ENCODE measurements at regions not wholly inside any gene's neighbourhood (a gene's known extent, or its start where the extent isn't known, plus 50 kb on each side); places are given as distances from the start of the nearest gene placed in this dataset.
"Not testable (repeated sequence)": the region's sequence is repeated elsewhere in the genome, so short reads cannot be mapped to it uniquely, and the experiment has no call there.

- H3K27me3 Mint-ChIP-seq; intact Hi-C loops (cut with micrococcal nuclease); DNase-seq; H3K36me3 Mint-ChIP-seq (ENCODE audit: low read depth); H3K4me3 Mint-ChIP-seq; H3K4me1 Mint-ChIP-seq; H3K9me3 Mint-ChIP-seq; H3K27ac Mint-ChIP-seq: not testable (repeated sequence)
These were observed 787.4 kb upstream of the ACO1 start for GRCh38 chr9:31597086-31597485.

GRCh38 chr9:31597977-31598376 lies 786.5 kb upstream of the ACO1 start:
- Mint-ChIP-seq H3K9me3 (no peaks in the 10 kb centered on the region), H3K36me3 (ENCODE audit: low read depth) (no peaks in the 10 kb centered on the region), H3K4me3 (no peak overlapping the region), H3K27ac (no peak overlapping the region), H3K4me1 (no peaks in the 10 kb centered on the region), H3K27me3 (no peaks in the 10 kb centered on the region)
- DNase-seq = no peak
- intact Hi-C loops (cut with micrococcal nuclease) = no loop called here

- Mint-ChIP-seq H3K36me3 (ENCODE audit: low read depth) (no peaks in the 10 kb centered on the region), H3K27me3 (no peaks in the 10 kb centered on the region), H3K4me1 (no peaks in the 10 kb centered on the region), H3K27ac (no peak overlapping the region), H3K4me3 (no peak overlapping the region), H3K9me3 (no peaks in the 10 kb centered on the region)
- intact Hi-C loops (cut with micrococcal nuclease) = no loop called here
- DNase-seq = no peak
These were observed 782.8 kb upstream of the ACO1 start for GRCh38 chr9:31601666-31602065.

- H3K27me3 Mint-ChIP-seq = no peaks in the 10 kb centered on the region
- no peak overlapping the region for H3K27ac Mint-ChIP-seq
- H3K4me1 Mint-ChIP-seq = no peaks in the 10 kb centered on the region
- intact Hi-C loops (cut with micrococcal nuclease) = no loop called here
- DNase-seq = no peak
- no peaks in the 10 kb centered on the region for H3K9me3 Mint-ChIP-seq
- no peaks in the 10 kb centered on the region for H3K36me3 Mint-ChIP-seq (ENCODE audit: low read depth)
- H3K4me3 Mint-ChIP-seq = no peak overlapping the region
These were observed 779.9 kb upstream of the ACO1 start for GRCh38 chr9:31604531-31604930.

GRCh38 chr9:31605164-31605563 lies 779.3 kb upstream of the ACO1 start:
- no peak overlapping the region for H3K4me3 Mint-ChIP-seq
- intact Hi-C loops (cut with micrococcal nuclease) = no loop called here
- H3K36me3 Mint-ChIP-seq (ENCODE audit: low read depth) = no peaks in the 10 kb centered on the region
- no peaks in the 10 kb centered on the region for H3K27me3 Mint-ChIP-seq
- H3K9me3 Mint-ChIP-seq = no peaks in the 10 kb centered on the region
- H3K4me1 Mint-ChIP-seq = no peaks in the 10 kb centered on the region
- DNase-seq = no peak
- H3K27ac Mint-ChIP-seq = no peak overlapping the region

- H3K4me3 Mint-ChIP-seq = no peak overlapping the region
- no peak for DNase-seq
- H3K27me3 Mint-ChIP-seq = no peaks in the 10 kb centered on the region
- no peaks in the 10 kb centered on the region for H3K4me1 Mint-ChIP-seq
- no peaks in the 10 kb centered on the region for H3K36me3 Mint-ChIP-seq (ENCODE audit: low read depth)
- intact Hi-C loops (cut with micrococcal nuclease) = no loop called here
- no peak overlapping the region for H3K27ac Mint-ChIP-seq
- H3K9me3 Mint-ChIP-seq = no peaks in the 10 kb centered on the region
These were observed 777.8 kb upstream of the ACO1 start for GRCh38 chr9:31606678-31607077.

GRCh38 chr9:31608416-31608815 lies 776.0 kb upstream of the ACO1 start:
- Mint-ChIP-seq H3K27me3 (no peaks in the 10 kb centered on the region), H3K4me3 (no peak overlapping the region), H3K27ac (no peak overlapping the region), H3K36me3 (ENCODE audit: low read depth) (no peaks in the 10 kb centered on the region), H3K9me3 (no peaks in the 10 kb centered on the region), H3K4me1 (no peaks in the 10 kb centered on the region)
- no peak for DNase-seq
- intact Hi-C loops (cut with micrococcal nuclease) = no loop called here

- no peaks in the 10 kb centered on the region for H3K27me3 Mint-ChIP-seq
- DNase-seq = no peak
- intact Hi-C loops (cut with micrococcal nuclease) = no loop called here
- no peak overlapping the region for H3K4me3 Mint-ChIP-seq
- H3K27ac Mint-ChIP-seq = no peak overlapping the region
- H3K36me3 Mint-ChIP-seq (ENCODE audit: low read depth) = no peaks in the 10 kb centered on the region
- H3K4me1 Mint-ChIP-seq = no peaks in the 10 kb centered on the region
- H3K9me3 Mint-ChIP-seq = no peaks in the 10 kb centered on the region
These were observed 775.6 kb upstream of the ACO1 start for GRCh38 chr9:31608881-31609280.

GRCh38 chr9:31612336-31613030 lies 772.0 kb upstream of the ACO1 start:
- Mint-ChIP-seq H3K36me3 (ENCODE audit: low read depth) (no peaks in the 10 kb centered on the region), H3K9me3 (no peaks in the 10 kb centered on the region), H3K27ac (no peak overlapping the region), H3K4me1 (no peaks in the 10 kb centered on the region), H3K4me3 (no peak overlapping the region), H3K27me3 (no peaks in the 10 kb centered on the region)
- intact Hi-C loops (cut with micrococcal nuclease) = no loop called here
- no peak for DNase-seq

- no peaks in the 10 kb centered on the region for H3K27me3 Mint-ChIP-seq
- H3K4me1 Mint-ChIP-seq = no peaks in the 10 kb centered on the region
These were observed 768.5 kb upstream of the ACO1 start for GRCh38 chr9:31615966-31616365.

GRCh38 chr9:31623511-31623910 lies 760.9 kb upstream of the ACO1 start:
- intact Hi-C loops (cut with micrococcal nuclease) = no loop called here
- H3K9me3 Mint-ChIP-seq = no peaks in the 10 kb centered on the region
- H3K27ac Mint-ChIP-seq = no peak overlapping the region
- H3K27me3 Mint-ChIP-seq = no peaks in the 10 kb centered on the region
- no peak for DNase-seq
- H3K4me1 Mint-ChIP-seq = no peaks in the 10 kb centered on the region
- no peaks in the 10 kb centered on the region for H3K36me3 Mint-ChIP-seq (ENCODE audit: low read depth)
- H3K4me3 Mint-ChIP-seq = no peak overlapping the region

More at GRCh38 chr9:31615966-31616365, 768.5 kb upstream of the ACO1 start:
- no peaks in the 10 kb centered on the region for H3K36me3 Mint-ChIP-seq (ENCODE audit: low read depth)
- no peak for DNase-seq
- H3K27ac Mint-ChIP-seq = no peak overlapping the region
- intact Hi-C loops (cut with micrococcal nuclease) = no loop called here
- no peak overlapping the region for H3K4me3 Mint-ChIP-seq
- H3K9me3 Mint-ChIP-seq = no peaks in the 10 kb centered on the region

- no peaks in the 10 kb centered on the region for H3K36me3 Mint-ChIP-seq (ENCODE audit: low read depth)
- intact Hi-C loops (cut with micrococcal nuclease) = no loop called here
- H3K9me3 Mint-ChIP-seq = no peaks in the 10 kb centered on the region
- DNase-seq = no peak
- H3K4me1 Mint-ChIP-seq = no peaks in the 10 kb centered on the region
- no peak overlapping the region for H3K4me3 Mint-ChIP-seq
- no peaks in the 10 kb centered on the region for H3K27me3 Mint-ChIP-seq
- H3K27ac Mint-ChIP-seq = no peak overlapping the region
These were observed 755.2 kb upstream of the ACO1 start for GRCh38 chr9:31629292-31629691.

GRCh38 chr9:31637265-31637664 lies 747.2 kb upstream of the ACO1 start:
- Mint-ChIP-seq H3K9me3 (no peaks in the 10 kb centered on the region), H3K4me1 (no peaks in the 10 kb centered on the region), H3K4me3 (no peak overlapping the region), H3K27me3 (no peaks in the 10 kb centered on the region), H3K27ac (no peak overlapping the region), H3K36me3 (ENCODE audit: low read depth) (no peaks in the 10 kb centered on the region)
- intact Hi-C loops (cut with micrococcal nuclease) = no loop called here
- DNase-seq = no peak

- Mint-ChIP-seq H3K36me3 (ENCODE audit: low read depth) (no peaks in the 10 kb centered on the region), H3K9me3 (no peaks in the 10 kb centered on the region), H3K4me1 (no peaks in the 10 kb centered on the region), H3K27ac (no peak overlapping the region), H3K4me3 (no peak overlapping the region), H3K27me3 (no peaks in the 10 kb centered on the region)
- DNase-seq = no peak
- intact Hi-C loops (cut with micrococcal nuclease) = no loop called here
These were observed 746.6 kb upstream of the ACO1 start for GRCh38 chr9:31637861-31638260.

- intact Hi-C loops (cut with micrococcal nuclease) = no loop called here
- H3K27ac Mint-ChIP-seq = no peak overlapping the region
- H3K36me3 Mint-ChIP-seq (ENCODE audit: low read depth) = no peaks in the 10 kb centered on the region
- no peak for DNase-seq
- H3K4me1 Mint-ChIP-seq = no peaks in the 10 kb centered on the region
- no peak overlapping the region for H3K4me3 Mint-ChIP-seq
- H3K9me3 Mint-ChIP-seq = no peaks in the 10 kb centered on the region
- no peaks in the 10 kb centered on the region for H3K27me3 Mint-ChIP-seq
These were observed 745.0 kb upstream of the ACO1 start for GRCh38 chr9:31639451-31639850.
